ENCODE measurements at regions not wholly inside any gene's neighbourhood (a gene's known extent, or its start where the extent isn't known, plus 50 kb on each side); places are given as distances from the start of the nearest gene placed in this dataset. TPM values are rescaled to one million over a fixed set of nuclear protein-coding genes. Genes with fewer than 3 reads are reported as not detected.

Small RNA genes lying in the stretch of these regions (microRNA-seq; reads per million reads assigned to microRNA genes)
- gene MIR7159: not detected

Small RNA genes lying in the stretch of these regions (small RNA-seq; reads per million reads assigned to genes)
- 0 reads per million in 2 donors for gene AL138889.2
- gene MIR7159: 0 reads per million in 2 donors
